ENCODE measurements at regions not wholly inside any gene's neighbourhood (a gene's known extent, or its start where the extent isn't known, plus 50 kb on each side); places are given as distances from the start of the nearest gene placed in this dataset.

- TF ChIP-seq CTCF (IDR thresholded peaks at IDR 0.05) (no peak), POLR2AphosphoS5 (IDR thresholded peaks at IDR 0.05) (no peak), POLR2A (IDR thresholded peaks at IDR 0.05) (no peak), EP300 (IDR thresholded peaks at IDR 0.05) (no peak)
These were observed 186.2 kb upstream of the TBL1X start for GRCh38 chrX:9278475-9279233.

Measured in suprapubic skin (tissue), 4 donors.